ENCODE measurements at regions not wholly inside any gene's neighbourhood (a gene's known extent, or its start where the extent isn't known, plus 50 kb on each side); places are given as distances from the start of the nearest gene placed in this dataset.

- TF ChIP-seq POLR2A (IDR thresholded peaks at IDR 0.05; ENCODE audit: low read depth, low read length) (no peak), POLR2AphosphoS5 (IDR thresholded peaks at IDR 0.05; ENCODE audit: low read depth, low read length) (no peak), TAF1 (IDR thresholded peaks at IDR 0.05; ENCODE audit: low read depth, low read length) (no peak), POU2F2 (IDR thresholded peaks at IDR 0.05; ENCODE audit: low read depth, low read length) (no peak), SPI1 (IDR thresholded peaks at IDR 0.05; ENCODE audit: low read depth, low read length) (no peak), PAX5 (IDR thresholded peaks at IDR 0.05; ENCODE audit: insufficient read depth, low read length, severe bottlenecking) (no peak)
These were observed 121.6 kb downstream of the TXNL1 start for GRCh38 chr18:56516789-56517188.

All from GM12891 (cell line).